Caco-2 (cell line): ENCODE measurements at regions not wholly inside any gene's neighbourhood (a gene's known extent, or its start where the extent isn't known, plus 50 kb on each side); places are given as distances from the start of the nearest gene placed in this dataset.
"Not testable (repeated sequence)": the region's sequence is repeated elsewhere in the genome, so short reads cannot be mapped to it uniquely, and the experiment has no call there.

Source experiments
- BruUV-seq: library from RNA; stranded (reverse); fragments of 400-500 nt; replicated peaks from 2 replicates; lab custom pipeline; 2021; lab: Mats Ljungman, UMichigan
- CTCF ChIA-PET: fragments of 300-600 bp; sonication (Branson Sonifier 250); formaldehyde crosslinking; loops from one replicate; lab custom pipeline; 2022; ENCODE audit warnings: antibody characterized with exemption; lab: Charles Lee
- POLR2A ChIA-PET: fragments of 300-600 bp; sonication (Branson Sonifier 250); formaldehyde crosslinking; loops from one replicate; lab custom pipeline; 2022; ENCODE audit warnings: antibody characterized with exemption; lab: Charles Lee
- DNase-seq, 2 experiments: peaks; one replicate each; pipeline versions ENCODE4 v3.0.0 to v3.0.0-alpha.2; 2020 to 2022
- H3K27me3 ChIP-seq: replicated peaks from 2 replicates; pipeline ENCODE4 v1.6.0; 2011; ENCODE audit warnings: low read length; ENCODE audit not compliant: control insufficient read depth, insufficient read depth
- H3K36me3 ChIP-seq: 2 replicates; pipeline ENCODE4 v1.5.1; 2011; ENCODE audit warnings: low read length; ENCODE audit not compliant: control insufficient read depth, insufficient read depth
- H3K4me1 ChIP-seq: fragments of 250-450 bp; sonication (Bioruptor Pico); 2 replicates; pipeline ENCODE4 v1.5.1; 2020; ENCODE audit warnings: mild to moderate bottlenecking
- H3K4me3 ChIP-seq: 2 replicates; pipeline ENCODE4 v1.5.1; 2011; ENCODE audit warnings: low read depth, mild to moderate bottlenecking, control low read depth, low read length
- H3K9me3 ChIP-seq: fragments of 250-450 bp; sonication (Bioruptor Pico); 2 replicates; pipeline ENCODE4 v1.5.1; 2020; ENCODE audit warnings: mild to moderate bottlenecking, moderate library complexity
- H3K27ac Mint-ChIP-seq: one replicate; pipeline ENCODE4 v1.8.0; 2022; ENCODE audit warnings: mixed read lengths; ENCODE audit not compliant: unreplicated experiment
- H3K27me3 Mint-ChIP-seq: one replicate; pipeline ENCODE4 v1.8.0; 2022; ENCODE audit warnings: mixed read lengths; ENCODE audit not compliant: insufficient read depth, unreplicated experiment
- H3K36me3 Mint-ChIP-seq: one replicate; pipeline ENCODE4 v1.8.0; 2022; ENCODE audit warnings: mild to moderate bottlenecking, mixed read lengths; ENCODE audit not compliant: insufficient read depth, unreplicated experiment
- H3K4me1 Mint-ChIP-seq: one replicate; pipeline ENCODE4 v1.8.0; 2022; ENCODE audit warnings: low read depth, mixed read lengths; ENCODE audit not compliant: unreplicated experiment
- H3K4me3 Mint-ChIP-seq: one replicate; pipeline ENCODE4 v1.8.0; 2022; ENCODE audit warnings: mild to moderate bottlenecking, moderate library complexity, mixed read lengths; ENCODE audit not compliant: unreplicated experiment
- H3K9me3 Mint-ChIP-seq: one replicate; pipeline ENCODE4 v1.8.0; 2022; ENCODE audit warnings: mixed read lengths; ENCODE audit not compliant: unreplicated experiment
- CTCF ChIP-seq, 2 experiments: fragments of 200-600 bp in 1 of 2; IDR thresholded peaks; 1 replicate in 1 of 2; 2 replicates in 1 of 2; pipeline versions ENCODE4 v1.5.1 to v1.8.0; 2011 to 2022; ENCODE audit warnings: antibody characterized with exemption in 1 of 2, control low read depth in 1 of 2, inconsistent platforms in 1 of 2, low read depth in 1 of 2, low read length in 1 of 2, mild to moderate bottlenecking in 1 of 2, moderate library complexity in 1 of 2; ENCODE audit not compliant: insufficient read depth in 1 of 2, severe bottlenecking in 1 of 2, unreplicated experiment in 1 of 2
- intact Hi-C: fragments of 100-400 bp; cut with micrococcal nuclease; formaldehyde crosslinking; loops from one replicate; pipeline ENCODE4 v1.10.0; 2022; ENCODE audit not compliant: unreplicated experiment

GRCh38 chr4:124157396-124158083, 555.0 kb downstream of the ANKRD50 start:
- Mint-ChIP-seq H3K27ac (no peak overlapping the region), H3K9me3 (no peaks in the 10 kb centered on the region), H3K4me3 (no peak overlapping the region), H3K36me3 (no peaks in the 10 kb centered on the region), H3K27me3 (no peaks in the 10 kb centered on the region), H3K4me1 (no peaks in the 10 kb centered on the region)
- CTCF ChIA-PET, result no interaction called here
- H3K4me1 ChIP-seq, result no peaks in the 10 kb centered on the region
- intact Hi-C loops, result no loop called here
- no TSS peak for BruUV-seq
- H3K36me3 ChIP-seq, result no peaks in the 10 kb centered on the region
- H3K27me3 ChIP-seq, result no peaks in the 10 kb centered on the region
- no peak overlapping the region for H3K4me3 ChIP-seq
- no peak for TF ChIP-seq CTCF (IDR thresholded peaks at IDR 0.05; ENCODE audit: insufficient read depth in 1 of 2, low read depth in 1 of 2, low read length in 1 of 2, severe bottlenecking in 1 of 2, unreplicated experiment in 1 of 2)
- no peak for DNase-seq
- POLR2A ChIA-PET, result no interaction called here
- H3K9me3 ChIP-seq, result no peaks in the 10 kb centered on the region

- CTCF ChIA-PET, result no interaction called here
- Histone ChIP-seq H3K4me1 (no peaks in the 10 kb centered on the region), H3K27me3 (no peaks in the 10 kb centered on the region), H3K9me3 (no peaks in the 10 kb centered on the region), H3K36me3 (no peaks in the 10 kb centered on the region), H3K4me3 (no peak overlapping the region)
- no peak for DNase-seq
- Mint-ChIP-seq H3K4me1 (no peaks in the 10 kb centered on the region), H3K27me3 (no peaks in the 10 kb centered on the region), H3K9me3 (no peaks in the 10 kb centered on the region), H3K4me3 (no peak overlapping the region), H3K36me3 (no peaks in the 10 kb centered on the region), H3K27ac (no peak overlapping the region)
- intact Hi-C loops, result no loop called here
- BruUV-seq, result no TSS peak
- POLR2A ChIA-PET, result no interaction called here
- no peak for TF ChIP-seq CTCF (IDR thresholded peaks at IDR 0.05; ENCODE audit: insufficient read depth in 1 of 2, low read depth in 1 of 2, low read length in 1 of 2, severe bottlenecking in 1 of 2, unreplicated experiment in 1 of 2)
Measured at GRCh38 chr4:124163401-124163800, 549.1 kb downstream of the ANKRD50 start.

GRCh38 chr4:124167602-124168001, 544.9 kb downstream of the ANKRD50 start:
- Histone ChIP-seq H3K4me3 (no peak overlapping the region), H3K27me3 (no peaks in the 10 kb centered on the region), H3K36me3 (no peaks in the 10 kb centered on the region), H3K9me3 (no peaks in the 10 kb centered on the region), H3K4me1 (no peaks in the 10 kb centered on the region)
- CTCF ChIA-PET, result no interaction called here
- no peak for DNase-seq
- Mint-ChIP-seq H3K36me3 (no peaks in the 10 kb centered on the region), H3K4me1 (no peaks in the 10 kb centered on the region), H3K4me3 (no peak overlapping the region), H3K9me3 (no peaks in the 10 kb centered on the region), H3K27me3 (peaks cover 2% of the 10 kb centered on the region), H3K27ac (no peak overlapping the region)
- intact Hi-C loops, result no loop called here
- BruUV-seq, result no TSS peak
- POLR2A ChIA-PET, result no interaction called here
- TF ChIP-seq CTCF (IDR thresholded peaks at IDR 0.05; ENCODE audit: insufficient read depth in 1 of 2, low read depth in 1 of 2, low read length in 1 of 2, severe bottlenecking in 1 of 2, unreplicated experiment in 1 of 2), result no peak

- H3K36me3 Mint-ChIP-seq, POLR2A ChIA-PET, CTCF ChIA-PET: not testable (repeated sequence)
Measured at GRCh38 chr4:124169524-124169923, 543.0 kb downstream of the ANKRD50 start.

More at GRCh38 chr4:124169524-124169923, 543.0 kb downstream of the ANKRD50 start:
- H3K36me3 ChIP-seq, intact Hi-C loops, H3K4me3 Mint-ChIP-seq, H3K4me3 ChIP-seq, H3K4me1 Mint-ChIP-seq, H3K27ac Mint-ChIP-seq, H3K9me3 Mint-ChIP-seq, BruUV-seq, H3K27me3 Mint-ChIP-seq, H3K9me3 ChIP-seq, H3K4me1 ChIP-seq, DNase-seq, H3K27me3 ChIP-seq: not testable (repeated sequence)
